HG03460 (cell line): ENCODE measurements at regions not wholly inside any gene's neighbourhood (a gene's known extent, or its start where the extent isn't known, plus 50 kb on each side); places are given as distances from the start of the nearest gene placed in this dataset.

Source experiments
- ATAC-seq: cut with Tn5 transposase; IDR thresholded peaks from one replicate; pipeline ENCODE4 v1.9.1; 2021; ENCODE audit not compliant: unreplicated experiment

DNA sequence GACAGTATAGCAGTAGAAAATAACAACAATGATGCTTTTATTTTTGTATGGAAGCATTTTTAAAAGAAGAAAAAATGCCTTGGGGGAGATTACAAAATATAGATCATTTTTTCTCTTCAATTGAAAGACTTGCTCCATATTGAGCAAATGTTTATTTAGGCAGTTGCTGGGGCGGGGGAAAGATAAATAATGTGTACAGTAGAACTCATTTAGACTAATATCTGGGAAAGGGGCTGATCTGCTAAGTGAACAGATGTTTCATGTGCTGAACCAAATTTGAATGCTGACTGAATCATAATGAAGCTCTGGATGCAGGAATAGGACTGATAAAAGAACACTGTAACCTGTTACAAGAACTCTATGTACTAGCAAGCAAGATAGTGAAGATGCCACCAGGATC lies 457.1 kb upstream of the TENM4 start:
- ATAC-seq: no peak

- no peak for ATAC-seq
Observed at GRCh38 chr11:79896258-79896657, 455.4 kb upstream of the TENM4 start.

- ATAC-seq: no peak
Observed at GRCh38 chr11:79894111-79894510, 453.3 kb upstream of the TENM4 start.

DNA sequence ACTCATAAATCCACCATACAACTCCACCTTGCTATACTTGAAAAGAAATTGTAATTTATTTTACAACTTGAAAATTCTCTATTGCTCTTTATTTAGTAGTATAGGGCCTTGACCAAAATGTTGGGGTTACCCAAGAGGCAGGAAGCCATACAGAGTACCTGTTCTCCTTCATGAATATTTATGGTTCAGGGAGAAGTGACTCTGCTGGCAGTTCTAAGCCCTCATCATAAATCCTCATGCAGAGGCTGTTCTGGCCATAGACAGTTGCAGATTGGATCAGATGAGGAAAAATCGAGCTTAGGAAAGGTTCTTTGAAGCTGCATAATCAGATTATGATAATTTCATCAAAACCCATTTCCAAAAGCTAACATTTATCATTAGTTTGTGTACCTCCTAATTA lies 449.4 kb upstream of the TENM4 start:
- ATAC-seq: no peak

DNA sequence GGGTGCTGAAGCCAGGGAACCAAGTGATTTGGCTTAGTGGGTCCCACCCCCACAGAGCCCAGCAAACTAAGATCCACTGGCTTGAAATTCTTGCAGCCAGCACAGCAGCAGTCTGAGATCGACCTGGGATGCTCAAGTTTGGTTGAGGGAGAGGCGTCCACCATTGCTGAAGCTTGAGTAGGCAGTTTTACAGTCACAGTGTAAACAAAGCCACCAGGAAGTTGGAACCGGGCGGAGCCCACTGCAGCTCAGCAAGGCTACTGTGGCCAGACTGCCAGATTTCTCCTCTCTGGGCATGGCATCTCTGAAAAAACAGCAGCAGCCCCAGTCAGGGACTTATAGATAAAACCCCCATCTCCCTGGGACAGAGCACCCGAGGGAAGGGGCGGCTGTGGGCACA lies 424.1 kb upstream of the TENM4 start:
- ATAC-seq: no peak

GRCh38 chr11:79860336-79860735 lies 419.5 kb upstream of the TENM4 start:
- ATAC-seq: no peak

GRCh38 chr11:79857377-79858214 lies 416.8 kb upstream of the TENM4 start:
- no peak for ATAC-seq

DNA sequence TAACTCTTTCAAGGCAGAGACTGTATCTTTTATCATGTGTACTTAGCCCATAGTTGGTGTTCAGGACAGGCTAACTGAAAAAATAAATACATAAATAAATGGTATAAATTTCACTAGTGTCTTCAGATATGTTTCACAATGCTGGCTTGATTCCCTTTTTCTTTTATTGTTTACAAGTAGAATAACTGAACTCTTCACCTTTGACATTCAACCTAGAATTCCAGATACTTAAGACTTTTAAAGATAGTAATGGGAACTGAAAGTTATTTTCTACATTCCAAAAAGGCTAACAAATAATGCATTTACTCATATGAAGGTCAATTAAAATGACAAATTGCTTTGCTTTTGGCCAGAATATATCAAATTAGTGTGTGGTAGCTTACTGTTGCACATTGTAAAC lies 411.3 kb upstream of the TENM4 start:
- ATAC-seq: no peak

GRCh38 chr11:79845002-79845709 lies 404.3 kb upstream of the TENM4 start:
- ATAC-seq: no peak

- no peak for ATAC-seq
Observed at GRCh38 chr11:79834015-79834414, 393.2 kb upstream of the TENM4 start.

DNA sequence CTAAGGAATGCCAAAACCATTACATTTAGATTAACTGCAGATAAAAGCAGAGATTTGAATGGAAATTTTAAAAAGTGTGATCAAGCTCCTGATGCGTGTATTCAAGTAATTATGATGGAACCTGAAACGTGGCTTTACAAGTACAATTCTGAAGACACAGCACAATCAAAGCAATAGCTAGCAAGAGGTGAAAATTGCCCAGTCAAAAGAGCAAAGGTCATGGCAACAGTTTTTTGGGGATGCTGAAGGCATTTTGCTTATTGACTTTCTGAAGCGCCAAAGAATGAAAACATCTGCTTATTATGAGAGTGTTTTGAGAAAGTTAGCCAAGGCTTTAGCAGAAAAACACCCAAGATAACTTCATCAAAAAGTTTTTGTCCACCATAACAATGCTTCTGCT lies 389.6 kb upstream of the TENM4 start:
- ATAC-seq: no peak

DNA sequence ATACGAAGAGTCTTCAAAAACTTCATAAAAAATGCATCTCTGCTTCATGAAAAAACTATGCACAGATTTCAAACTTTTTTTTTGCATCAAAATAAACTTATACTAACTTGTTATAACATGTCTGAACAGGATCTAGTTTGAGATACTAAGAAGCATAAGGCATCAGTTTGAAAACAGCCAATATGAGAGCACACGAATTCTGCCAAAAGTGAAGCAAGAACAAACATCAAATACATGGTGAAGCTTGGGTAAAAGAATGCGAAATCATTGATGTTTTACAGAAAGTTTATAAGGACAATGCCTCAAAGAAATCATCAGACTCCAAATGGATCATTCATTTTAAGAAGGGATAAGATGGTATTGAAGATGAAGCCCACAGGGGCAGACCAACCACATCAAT lies 389.1 kb upstream of the TENM4 start:
- no peak for ATAC-seq

DNA sequence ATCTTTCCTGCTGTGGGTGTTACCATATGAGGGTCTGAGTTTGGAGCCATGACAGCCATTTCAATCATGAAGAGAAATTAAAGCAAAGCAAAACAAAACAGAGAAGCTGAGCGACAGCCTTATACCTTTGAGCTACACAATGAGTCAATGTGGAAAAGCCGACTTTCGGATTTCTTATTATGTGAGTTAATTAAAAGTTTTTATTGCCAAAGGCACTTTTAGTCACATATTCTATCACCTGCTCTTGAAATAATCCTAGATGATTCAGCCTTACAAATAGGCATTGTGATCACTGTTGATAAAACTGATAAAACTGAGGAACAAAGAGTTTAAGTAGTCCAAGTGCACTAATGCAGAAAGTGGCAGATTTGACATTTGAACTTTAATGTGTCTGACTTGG lies 381.9 kb upstream of the TENM4 start:
- no peak for ATAC-seq

DNA sequence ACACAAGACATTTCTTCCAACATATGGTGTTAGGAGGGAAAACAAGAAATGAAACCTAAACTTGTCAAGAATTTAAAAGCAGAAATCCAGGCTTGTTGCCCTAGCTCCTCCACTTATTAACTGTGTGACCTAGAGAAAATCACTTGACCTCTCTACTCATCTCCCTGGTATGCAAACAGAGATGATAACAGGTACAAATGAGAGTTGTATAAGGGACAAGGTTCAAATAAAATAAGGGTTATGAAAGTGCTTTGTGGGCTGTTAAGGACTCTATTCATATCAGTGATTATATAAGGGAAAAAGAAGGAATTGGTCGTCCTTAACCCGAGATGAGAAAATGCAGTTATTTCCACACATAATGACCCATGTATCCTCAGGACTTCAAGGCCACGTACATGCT lies 372.7 kb upstream of the TENM4 start:
- no peak for ATAC-seq

DNA sequence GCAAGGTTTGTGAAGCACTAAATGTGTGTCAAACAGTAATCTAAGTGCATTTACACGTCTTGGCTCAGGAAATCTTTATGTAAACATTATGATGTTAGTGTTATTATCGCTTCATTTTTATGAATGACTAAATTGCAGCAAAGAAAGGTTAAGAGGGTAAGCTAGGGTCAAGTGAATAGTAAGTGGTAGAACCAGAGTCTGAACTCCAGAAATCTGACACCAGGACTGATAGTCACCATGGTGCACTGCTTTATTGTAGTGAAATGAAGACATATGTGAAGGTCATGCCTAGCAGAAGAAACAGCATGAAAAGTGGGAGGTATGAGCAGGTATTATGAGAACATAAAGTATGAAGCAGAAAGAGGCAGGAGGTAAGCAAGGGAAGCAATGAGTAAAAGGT lies 368.7 kb upstream of the TENM4 start:
- no peak for ATAC-seq

- ATAC-seq: no peak
Observed at GRCh38 chr11:79807506-79807905, 366.7 kb upstream of the TENM4 start.

- ATAC-seq: no peak
Observed at GRCh38 chr11:79796704-79797103, 355.9 kb upstream of the TENM4 start.

- no peak for ATAC-seq
Observed at GRCh38 chr11:79794484-79795393, 353.9 kb upstream of the TENM4 start.

DNA sequence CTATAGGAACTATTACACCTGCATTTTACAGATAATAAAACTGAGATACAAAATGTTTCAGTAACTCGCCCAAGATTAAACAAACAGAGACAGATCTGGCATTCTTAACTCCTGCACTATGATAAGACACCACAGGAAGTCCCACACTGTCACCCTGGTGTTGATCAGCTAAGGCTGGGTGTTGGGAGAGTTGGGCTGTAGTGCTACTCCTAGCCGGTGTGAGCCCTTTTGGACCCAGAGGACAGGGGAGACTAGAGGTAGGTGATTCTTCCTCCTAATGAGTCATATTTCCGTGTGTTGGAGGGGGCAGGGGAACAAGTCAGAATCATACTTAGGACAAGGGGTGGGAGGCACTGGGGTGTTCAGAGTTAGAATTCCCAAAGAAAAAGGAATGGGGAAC lies 353.2 kb upstream of the TENM4 start:
- no peak for ATAC-seq

DNA sequence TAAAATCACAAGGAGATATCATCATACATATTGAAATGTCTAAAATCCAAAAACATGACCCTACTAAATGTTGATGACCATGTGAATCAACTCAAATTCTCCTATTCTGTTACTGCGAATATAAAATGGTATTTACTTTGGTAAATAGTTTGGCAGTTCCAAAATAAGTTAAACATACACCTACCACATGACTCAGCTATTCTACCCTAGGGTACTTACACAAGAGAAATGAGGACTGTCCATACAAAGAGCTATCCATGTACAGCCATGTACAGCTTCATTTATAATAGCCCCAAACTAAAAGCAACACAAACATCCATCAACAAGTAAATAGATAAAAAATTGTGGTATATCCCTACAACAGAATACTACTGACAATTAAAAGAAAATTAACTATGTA lies 346.1 kb upstream of the TENM4 start:
- ATAC-seq: no peak

- no peak for ATAC-seq
Observed at GRCh38 chr11:79783833-79784232, 343.0 kb upstream of the TENM4 start.

- no peak for ATAC-seq
Observed at GRCh38 chr11:79768343-79768742, 327.5 kb upstream of the TENM4 start.
